ENCODE measurements at regions not wholly inside any gene's neighbourhood (a gene's known extent, or its start where the extent isn't known, plus 50 kb on each side); places are given as distances from the start of the nearest gene placed in this dataset.

DNA sequence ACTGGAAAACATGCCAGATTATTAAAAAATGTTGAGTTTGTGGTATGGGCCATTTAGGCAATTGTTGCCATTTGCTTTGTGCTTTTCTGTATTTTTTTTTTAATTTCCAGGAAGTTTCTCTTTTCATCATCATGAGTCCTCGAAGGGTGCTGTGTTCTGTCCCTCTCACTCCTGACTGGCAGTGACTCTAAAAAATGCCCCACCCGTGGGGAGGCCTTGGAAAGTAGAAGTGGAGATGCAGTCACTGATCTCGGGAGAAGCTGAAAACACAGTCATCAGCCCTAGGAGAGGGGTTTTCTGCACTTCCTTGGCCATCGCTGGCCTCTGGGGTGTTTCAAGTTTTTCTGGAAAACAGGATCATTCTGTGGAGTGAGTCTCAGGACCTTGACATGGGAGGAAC lies 98.5 kb upstream of the GRK3 start:
- DNase-seq (ENCODE audit: low spot score), result no peak
- peaks cover 19% of the 10 kb centered on the region; the same call in 1 of the 2 replicates for H3K36me3 ChIP-seq (ENCODE audit: insufficient read depth, low read length)
- no peak overlapping the region for H3K4me2 ChIP-seq (ENCODE audit: low read length)
- H2AFZ ChIP-seq (ENCODE audit: low read length), result no peak overlapping the region
- no peak overlapping the region for H3K27ac ChIP-seq (ENCODE audit: low read depth, low read length, poor library complexity, severe bottlenecking)
- POLR2A ChIA-PET, result no interaction called here
- H4K20me1 ChIP-seq (ENCODE audit: insufficient read depth, low read length), result no peaks in the 10 kb centered on the region
- no peaks in the 10 kb centered on the region for H3K9me3 ChIP-seq (ENCODE audit: low read length)
- no peak for TF ChIP-seq EZH2phosphoT487 (IDR thresholded peaks at IDR 0.05; ENCODE audit: borderline replicate concordance, low read depth, low read length)
- TF ChIP-seq, protein P1, sequence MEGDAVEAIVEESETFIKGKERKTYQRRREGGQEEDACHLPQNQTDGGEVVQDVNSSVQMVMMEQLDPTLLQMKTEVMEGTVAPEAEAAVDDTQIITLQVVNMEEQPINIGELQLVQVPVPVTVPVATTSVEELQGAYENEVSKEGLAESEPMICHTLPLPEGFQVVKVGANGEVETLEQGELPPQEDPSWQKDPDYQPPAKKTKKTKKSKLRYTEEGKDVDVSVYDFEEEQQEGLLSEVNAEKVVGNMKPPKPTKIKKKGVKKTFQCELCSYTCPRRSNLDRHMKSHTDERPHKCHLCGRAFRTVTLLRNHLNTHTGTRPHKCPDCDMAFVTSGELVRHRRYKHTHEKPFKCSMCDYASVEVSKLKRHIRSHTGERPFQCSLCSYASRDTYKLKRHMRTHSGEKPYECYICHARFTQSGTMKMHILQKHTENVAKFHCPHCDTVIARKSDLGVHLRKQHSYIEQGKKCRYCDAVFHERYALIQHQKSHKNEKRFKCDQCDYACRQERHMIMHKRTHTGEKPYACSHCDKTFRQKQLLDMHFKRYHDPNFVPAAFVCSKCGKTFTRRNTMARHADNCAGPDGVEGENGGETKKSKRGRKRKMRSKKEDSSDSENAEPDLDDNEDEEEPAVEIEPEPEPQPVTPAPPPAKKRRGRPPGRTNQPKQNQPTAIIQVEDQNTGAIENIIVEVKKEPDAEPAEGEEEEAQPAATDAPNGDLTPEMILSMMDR (conservative IDR thresholded peaks at IDR 0.05; ENCODE audit: low read length), result no peak
- CTCF ChIA-PET (ENCODE audit: unreplicated experiment), result no interaction called here
- H3K9me2 ChIP-seq (ENCODE audit: insufficient read depth, low read length), result no peaks in the 10 kb centered on the region
- no peaks in the 10 kb centered on the region for H3K4me1 ChIP-seq (ENCODE audit: insufficient read depth, low read length, poor library complexity, severe bottlenecking)
- intact Hi-C loops (cut with micrococcal nuclease; ENCODE audit: unreplicated experiment), result no loop called here
- BruUV-seq (replicated peaks), result no TSS peak
- H3K79me2 ChIP-seq (ENCODE audit: insufficient read depth, low read depth, low read length), result no peaks in the 10 kb centered on the region
- no peak overlapping the region for H3K4me3 ChIP-seq (ENCODE audit: low read depth, low read length, poor library complexity, severe bottlenecking)

DNA sequence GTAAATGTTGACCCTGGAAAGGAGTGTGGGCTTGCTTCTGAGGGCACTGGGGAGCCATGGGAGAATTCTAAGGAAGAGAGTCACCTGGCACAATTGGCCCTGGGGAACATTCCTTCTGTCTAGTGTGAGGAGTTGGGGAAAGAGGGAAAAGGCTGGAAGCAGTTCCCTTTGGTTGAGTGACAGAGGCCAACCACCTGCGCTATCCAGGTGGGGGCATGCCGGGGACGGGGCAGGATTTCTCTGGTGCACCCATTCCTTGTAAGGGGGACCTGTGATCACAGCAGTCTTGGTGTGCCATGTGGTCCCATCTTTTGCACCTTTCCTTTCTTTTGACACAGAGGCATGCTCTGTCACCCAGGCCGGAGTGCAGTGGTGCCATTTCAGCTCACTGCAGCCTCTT lies 92.1 kb upstream of the GRK3 start:
- ChIA-PET CTCF (ENCODE audit: unreplicated experiment) (no interaction called here), POLR2A (no interaction called here)
- TF ChIP-seq, protein P1 (conservative IDR thresholded peaks at IDR 0.05; ENCODE audit: low read length), result no peak
- H3K27ac ChIP-seq (ENCODE audit: low read depth, low read length, poor library complexity, severe bottlenecking), result no peak overlapping the region
- peaks cover 3% of the 10 kb centered on the region; the same call in 1 of the 2 replicates for H3K36me3 ChIP-seq (ENCODE audit: insufficient read depth, low read length)
- no peak for DNase-seq (ENCODE audit: low spot score)
- no peak overlapping the region for H2AFZ ChIP-seq (ENCODE audit: low read length)
- H3K4me2 ChIP-seq (ENCODE audit: low read length), result no peak overlapping the region
- intact Hi-C loops (cut with micrococcal nuclease; ENCODE audit: unreplicated experiment), result no loop called here
- 0 out of 2 replicates have a peak, but pooled peaks cover 3% of the 10 kb centered on the region for H3K9me3 ChIP-seq (ENCODE audit: low read length)
- no peaks in the 10 kb centered on the region for H3K79me2 ChIP-seq (ENCODE audit: insufficient read depth, low read depth, low read length)
- no peaks in the 10 kb centered on the region for H3K9me2 ChIP-seq (ENCODE audit: insufficient read depth, low read length)
- H3K4me1 ChIP-seq (ENCODE audit: insufficient read depth, low read length, poor library complexity, severe bottlenecking), result no peaks in the 10 kb centered on the region
- no TSS peak for BruUV-seq (replicated peaks)
- peaks cover 4% of the 10 kb centered on the region; the same call in 1 of the 2 replicates for H4K20me1 ChIP-seq (ENCODE audit: insufficient read depth, low read length)
- no peak overlapping the region for H3K4me3 ChIP-seq (ENCODE audit: low read depth, low read length, poor library complexity, severe bottlenecking)

DNA sequence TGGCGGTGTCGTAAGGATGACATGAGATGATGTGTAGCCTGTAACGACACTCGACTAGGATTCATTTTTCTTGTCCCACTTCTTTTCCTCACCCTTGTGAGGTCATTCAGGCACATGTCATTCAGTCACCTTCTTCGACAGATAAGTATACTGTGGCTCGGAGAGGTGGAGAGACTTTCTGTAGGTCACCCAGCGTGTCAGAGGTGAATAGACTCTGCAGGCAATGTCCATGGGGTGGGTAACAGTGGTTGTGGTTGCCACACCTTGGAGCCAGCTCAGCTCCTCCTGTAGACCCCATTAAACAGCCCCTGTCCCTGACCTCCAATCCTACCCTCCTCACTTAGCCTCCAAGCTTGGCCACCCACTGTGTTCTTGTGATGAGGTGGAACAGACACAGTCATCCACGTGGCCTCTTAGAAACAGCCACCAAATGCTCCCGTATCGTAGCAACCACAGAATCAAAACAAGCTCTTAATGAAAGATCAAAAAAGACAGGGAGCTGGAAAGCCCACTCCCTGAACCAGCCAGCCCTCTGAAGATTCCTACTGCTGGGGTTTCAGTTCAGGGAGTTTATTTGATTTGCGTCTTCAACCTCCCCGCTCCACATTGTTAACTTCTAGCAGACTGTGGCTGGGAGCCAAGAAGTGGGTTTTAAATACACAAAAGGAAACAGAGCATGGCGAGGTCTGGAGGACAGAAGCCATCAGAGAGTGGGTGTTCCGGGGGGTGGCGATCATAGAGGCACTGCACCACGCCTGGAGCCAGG lies 89.0 kb upstream of the GRK3 start:
- Histone ChIP-seq H2AFZ (ENCODE audit: low read length) (no peak overlapping the region), H3K9me3 (ENCODE audit: low read length) (0 out of 2 replicates have a peak, but pooled peaks cover 5% of the 10 kb centered on the region), H3K4me2 (ENCODE audit: low read length) (no peak overlapping the region), H3K27ac (ENCODE audit: low read depth, low read length, poor library complexity, severe bottlenecking) (no peak overlapping the region), H3K9me2 (ENCODE audit: insufficient read depth, low read length) (no peaks in the 10 kb centered on the region), H3K79me2 (ENCODE audit: insufficient read depth, low read depth, low read length) (no peaks in the 10 kb centered on the region), H4K20me1 (ENCODE audit: insufficient read depth, low read length) (peaks cover 4% of the 10 kb centered on the region; the same call in 1 of the 2 replicates), H3K36me3 (ENCODE audit: insufficient read depth, low read length) (peaks cover 5% of the 10 kb centered on the region; the same call in 1 of the 2 replicates), H3K4me1 (ENCODE audit: insufficient read depth, low read length, poor library complexity, severe bottlenecking) (no peaks in the 10 kb centered on the region), H3K4me3 (ENCODE audit: low read depth, low read length, poor library complexity, severe bottlenecking) (no peak overlapping the region)
- ChIA-PET CTCF (ENCODE audit: unreplicated experiment) (interaction anchor here (0.6 kb wide), 1 partner anchor 58 kb away, joined by 3 read pairs; no protein-coding TSS in a partner anchor), POLR2A (no interaction called here)
- DNase-seq (ENCODE audit: low spot score), result no peak
- intact Hi-C loops (cut with micrococcal nuclease; ENCODE audit: unreplicated experiment), result no loop called here
- TF ChIP-seq EZH2phosphoT487 (IDR thresholded peaks at IDR 0.05; ENCODE audit: borderline replicate concordance, low read depth, low read length), result no peak
- BruUV-seq (replicated peaks), result no TSS peak

Measured in OCI-LY7 (cell line).